ENCODE measurements at regions not wholly inside any gene's neighbourhood (a gene's known extent, or its start where the extent isn't known, plus 50 kb on each side); places are given as distances from the start of the nearest gene placed in this dataset.
A peak's percentile ranks its signal among the peaks of the same experiment; 100 is the strongest.

GRCh38 chr13:53782488-53782961 lies 753.9 kb downstream of the OLFM4 start:
- FAIRE-seq (peak; percentile 75), DNase-seq (ENCODE audit: low read depth, low spot score) (peak; percentile 57)
- Histone ChIP-seq H3K9me1 (replicated peaks; ENCODE audit: control insufficient read depth, extremely low read depth, insufficient read depth, low read length) (no peaks in the 10 kb centered on the region), H3K36me3 (ENCODE audit: control insufficient read depth in 2 of 2, extremely low read depth in 1 of 2, insufficient read depth in 2 of 2, low read length in 2 of 2) (no peaks in the 10 kb centered on the region), H3K27me3 (ENCODE audit: control insufficient read depth in 2 of 2, insufficient read depth in 2 of 2, low read length in 2 of 2) (no peaks in the 10 kb centered on the region), H3K27ac (ENCODE audit: insufficient read depth, low read depth, low read length) (no peak overlapping the region), H2AFZ (ENCODE audit: low read depth, low read length) (peak overlapping the region; percentile 28), H4K20me1 (replicated peaks; ENCODE audit: control insufficient read depth, extremely low read depth, insufficient read depth, low read length) (no peaks in the 10 kb centered on the region), H3K79me2 (ENCODE audit: control insufficient read depth, insufficient read depth, low read length) (no peaks in the 10 kb centered on the region), H3K4me1 (ENCODE audit: control insufficient read depth, extremely low read depth, insufficient read depth, low read length) (no peaks in the 10 kb centered on the region), H3K4me2 (ENCODE audit: insufficient read depth, low read length) (peak overlapping the region; percentile 30), H3K4me3 (replicated peaks in 1 of 3; ENCODE audit: insufficient read depth in 1 of 3, low read depth in 1 of 3, low read length in 3 of 3) (peak overlapping the region in 2 of 3 experiments; percentile 8 to 19), H3K9me3 (replicated peaks; ENCODE audit: control insufficient read depth, insufficient read depth, low read length) (no peaks in the 10 kb centered on the region), H3K9ac (replicated peaks; ENCODE audit: extremely low read depth, insufficient read depth, low read length) (no peak overlapping the region)
- intact Hi-C loops (cut with micrococcal nuclease), result no loop called here
- POLR2A ChIA-PET, result no interaction called here
- dilution Hi-C loops (cut with MboI; ENCODE audit: extremely low pct_ligation_motif_present, low sequenced_read_pairs), result no loop called here
- no TSS peak for BruUV-seq (replicated peaks)
- no peak for TF ChIP-seq POLR2A (IDR thresholded peaks at IDR 0.05; ENCODE audit: low read depth, low read length)
- TF ChIP-seq, protein P1, sequence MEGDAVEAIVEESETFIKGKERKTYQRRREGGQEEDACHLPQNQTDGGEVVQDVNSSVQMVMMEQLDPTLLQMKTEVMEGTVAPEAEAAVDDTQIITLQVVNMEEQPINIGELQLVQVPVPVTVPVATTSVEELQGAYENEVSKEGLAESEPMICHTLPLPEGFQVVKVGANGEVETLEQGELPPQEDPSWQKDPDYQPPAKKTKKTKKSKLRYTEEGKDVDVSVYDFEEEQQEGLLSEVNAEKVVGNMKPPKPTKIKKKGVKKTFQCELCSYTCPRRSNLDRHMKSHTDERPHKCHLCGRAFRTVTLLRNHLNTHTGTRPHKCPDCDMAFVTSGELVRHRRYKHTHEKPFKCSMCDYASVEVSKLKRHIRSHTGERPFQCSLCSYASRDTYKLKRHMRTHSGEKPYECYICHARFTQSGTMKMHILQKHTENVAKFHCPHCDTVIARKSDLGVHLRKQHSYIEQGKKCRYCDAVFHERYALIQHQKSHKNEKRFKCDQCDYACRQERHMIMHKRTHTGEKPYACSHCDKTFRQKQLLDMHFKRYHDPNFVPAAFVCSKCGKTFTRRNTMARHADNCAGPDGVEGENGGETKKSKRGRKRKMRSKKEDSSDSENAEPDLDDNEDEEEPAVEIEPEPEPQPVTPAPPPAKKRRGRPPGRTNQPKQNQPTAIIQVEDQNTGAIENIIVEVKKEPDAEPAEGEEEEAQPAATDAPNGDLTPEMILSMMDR (IDR thresholded peaks at IDR 0.05; ENCODE audit: extremely low read depth in 1 of 2, insufficient read depth in 1 of 2, low read depth in 1 of 2, low read length in 2 of 2), result peak; percentile 53 to 60
- CTCF ChIA-PET, result interaction anchor here (0.7 to 1.2 kb wide), 3 partner anchors 12 to 532 kb away, joined by 3 to 7 read pairs (median 6); no protein-coding TSS in a partner anchor

DNA sequence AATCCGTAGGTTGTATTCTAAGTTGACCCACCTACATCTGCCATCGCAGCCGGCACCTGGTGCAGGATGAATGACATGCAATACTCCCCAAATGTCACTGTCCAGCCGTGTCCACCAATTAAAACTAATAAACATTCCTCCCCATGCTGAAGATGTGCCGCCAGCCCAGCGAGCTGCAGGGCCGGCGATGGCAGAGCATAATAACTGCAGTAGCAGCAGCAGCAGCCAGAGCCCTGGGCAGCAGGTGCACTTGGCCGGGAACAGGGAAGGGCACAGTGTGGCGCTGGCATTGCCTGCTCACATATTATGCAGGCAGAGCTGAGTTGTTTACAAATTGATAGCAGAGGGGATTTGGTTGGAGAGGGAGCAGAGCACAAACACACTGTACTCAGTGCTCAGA lies 754.9 kb downstream of the OLFM4 start:
- BruUV-seq (replicated peaks), result no TSS peak

More for the DNA sequence above, 754.9 kb downstream of the OLFM4 start:
- no peak overlapping the region for H3K9ac ChIP-seq (replicated peaks; ENCODE audit: extremely low read depth, insufficient read depth, low read length)
- dilution Hi-C loops (cut with MboI; ENCODE audit: extremely low pct_ligation_motif_present, low sequenced_read_pairs) (no loop called here), intact Hi-C loops (cut with micrococcal nuclease) (no loop called here)
- H4K20me1 ChIP-seq (replicated peaks; ENCODE audit: control insufficient read depth, extremely low read depth, insufficient read depth, low read length), result no peaks in the 10 kb centered on the region
- no peaks in the 10 kb centered on the region for H3K4me1 ChIP-seq (ENCODE audit: control insufficient read depth, extremely low read depth, insufficient read depth, low read length)
- no peaks in the 10 kb centered on the region for H3K79me2 ChIP-seq (ENCODE audit: control insufficient read depth, insufficient read depth, low read length)
- H3K27me3 ChIP-seq (ENCODE audit: control insufficient read depth in 2 of 2, insufficient read depth in 2 of 2, low read length in 2 of 2), result no peaks in the 10 kb centered on the region
- DNase-seq (ENCODE audit: low read depth, low spot score), result no peak
- no peak overlapping the region for H3K27ac ChIP-seq (ENCODE audit: insufficient read depth, low read depth, low read length)
- H3K9me3 ChIP-seq (replicated peaks; ENCODE audit: control insufficient read depth, insufficient read depth, low read length), result no peaks in the 10 kb centered on the region
- TF ChIP-seq, protein P1 (IDR thresholded peaks at IDR 0.05; ENCODE audit: extremely low read depth in 1 of 2, insufficient read depth in 1 of 2, low read depth in 1 of 2, low read length in 2 of 2), result no peak
- no peak for TF ChIP-seq POLR2A (IDR thresholded peaks at IDR 0.05; ENCODE audit: low read depth, low read length)
- no peak for TF ChIP-seq JUN (IDR thresholded peaks at IDR 0.05; ENCODE audit: borderline replicate concordance, insufficient read depth, insufficient read length, low read depth)
- TF ChIP-seq FOS (IDR thresholded peaks at IDR 0.05; ENCODE audit: borderline replicate concordance, insufficient read depth, low read length), result no peak
- no peak for TF ChIP-seq GATA2 (IDR thresholded peaks at IDR 0.05; ENCODE audit: insufficient read depth, insufficient read length, low read depth, low read length)
- no peak for TF ChIP-seq EZH2 (IDR thresholded peaks at IDR 0.05; ENCODE audit: borderline replicate concordance, low read depth, low read length, severe bottlenecking)
- no peak for TF ChIP-seq POLR2AphosphoS5 (IDR thresholded peaks at IDR 0.05; ENCODE audit: insufficient read depth, low read depth, low read length)
- TF ChIP-seq MYC (IDR thresholded peaks at IDR 0.05; ENCODE audit: low read depth, low read length), result no peak
- TF ChIP-seq, protein P2, sequence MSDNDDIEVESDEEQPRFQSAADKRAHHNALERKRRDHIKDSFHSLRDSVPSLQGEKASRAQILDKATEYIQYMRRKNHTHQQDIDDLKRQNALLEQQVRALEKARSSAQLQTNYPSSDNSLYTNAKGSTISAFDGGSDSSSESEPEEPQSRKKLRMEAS (IDR thresholded peaks at IDR 0.05; ENCODE audit: insufficient read depth, insufficient read length), result no peak
- no peaks in the 10 kb centered on the region for H3K36me3 ChIP-seq (ENCODE audit: control insufficient read depth in 2 of 2, extremely low read depth in 1 of 2, insufficient read depth in 2 of 2, low read length in 2 of 2)
- H3K9me1 ChIP-seq (replicated peaks; ENCODE audit: control insufficient read depth, extremely low read depth, insufficient read depth, low read length), result no peaks in the 10 kb centered on the region
- H3K4me2 ChIP-seq (ENCODE audit: insufficient read depth, low read length), result no peak overlapping the region
- no peak overlapping the region for H2AFZ ChIP-seq (ENCODE audit: low read depth, low read length)
- CTCF ChIA-PET, result no interaction called here
- H3K4me3 ChIP-seq (replicated peaks in 1 of 3; ENCODE audit: insufficient read depth in 1 of 3, low read depth in 1 of 3, low read length in 3 of 3), result no peak overlapping the region
- POLR2A ChIA-PET, result no interaction called here
- no peak for FAIRE-seq
